ENCODE measurements at regions not wholly inside any gene's neighbourhood (a gene's known extent, or its start where the extent isn't known, plus 50 kb on each side); places are given as distances from the start of the nearest gene placed in this dataset.

DNA sequence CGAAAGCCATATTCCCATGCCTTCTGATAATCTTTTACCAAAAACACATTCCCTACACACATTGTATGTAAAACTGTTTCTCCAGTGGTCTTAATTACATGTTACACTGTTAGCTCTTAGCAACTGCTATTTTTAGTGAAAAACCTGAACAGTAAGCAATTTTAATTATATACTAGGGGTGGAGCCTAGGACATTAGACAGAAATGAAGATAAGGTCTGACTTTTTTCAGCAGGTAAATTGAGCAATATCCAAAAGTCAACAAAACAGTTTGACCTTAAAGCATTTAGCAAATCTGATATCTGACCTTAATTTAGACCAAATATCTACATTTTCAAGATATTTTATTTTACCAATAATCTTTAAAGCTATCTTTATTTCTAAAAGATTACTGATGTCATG is 60.2 kb downstream of the PDE6H start:
- CTCF ChIA-PET, result no interaction called here
- intact Hi-C loops (cut with micrococcal nuclease; ENCODE audit: unreplicated experiment), result no loop called here
- H3K27me3 ChIP-seq (ENCODE audit: control insufficient read depth, insufficient read depth, low read length), result no peaks in the 10 kb centered on the region
- H3K36me3 ChIP-seq (ENCODE audit: control insufficient read depth, insufficient read depth, low read length), result no peaks in the 10 kb centered on the region
- no peak for TF ChIP-seq CTCF (IDR thresholded peaks at IDR 0.05)
- no peak for TF ChIP-seq POLR2AphosphoS5 (IDR thresholded peaks at IDR 0.05; ENCODE audit: low read depth, low read length)
- TF ChIP-seq, protein P1, sequence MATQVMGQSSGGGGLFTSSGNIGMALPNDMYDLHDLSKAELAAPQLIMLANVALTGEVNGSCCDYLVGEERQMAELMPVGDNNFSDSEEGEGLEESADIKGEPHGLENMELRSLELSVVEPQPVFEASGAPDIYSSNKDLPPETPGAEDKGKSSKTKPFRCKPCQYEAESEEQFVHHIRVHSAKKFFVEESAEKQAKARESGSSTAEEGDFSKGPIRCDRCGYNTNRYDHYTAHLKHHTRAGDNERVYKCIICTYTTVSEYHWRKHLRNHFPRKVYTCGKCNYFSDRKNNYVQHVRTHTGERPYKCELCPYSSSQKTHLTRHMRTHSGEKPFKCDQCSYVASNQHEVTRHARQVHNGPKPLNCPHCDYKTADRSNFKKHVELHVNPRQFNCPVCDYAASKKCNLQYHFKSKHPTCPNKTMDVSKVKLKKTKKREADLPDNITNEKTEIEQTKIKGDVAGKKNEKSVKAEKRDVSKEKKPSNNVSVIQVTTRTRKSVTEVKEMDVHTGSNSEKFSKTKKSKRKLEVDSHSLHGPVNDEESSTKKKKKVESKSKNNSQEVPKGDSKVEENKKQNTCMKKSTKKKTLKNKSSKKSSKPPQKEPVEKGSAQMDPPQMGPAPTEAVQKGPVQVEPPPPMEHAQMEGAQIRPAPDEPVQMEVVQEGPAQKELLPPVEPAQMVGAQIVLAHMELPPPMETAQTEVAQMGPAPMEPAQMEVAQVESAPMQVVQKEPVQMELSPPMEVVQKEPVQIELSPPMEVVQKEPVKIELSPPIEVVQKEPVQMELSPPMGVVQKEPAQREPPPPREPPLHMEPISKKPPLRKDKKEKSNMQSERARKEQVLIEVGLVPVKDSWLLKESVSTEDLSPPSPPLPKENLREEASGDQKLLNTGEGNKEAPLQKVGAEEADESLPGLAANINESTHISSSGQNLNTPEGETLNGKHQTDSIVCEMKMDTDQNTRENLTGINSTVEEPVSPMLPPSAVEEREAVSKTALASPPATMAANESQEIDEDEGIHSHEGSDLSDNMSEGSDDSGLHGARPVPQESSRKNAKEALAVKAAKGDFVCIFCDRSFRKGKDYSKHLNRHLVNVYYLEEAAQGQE (IDR thresholded peaks at IDR 0.05; ENCODE audit: insufficient read depth in 1 of 2, low read depth in 2 of 2, low read length in 1 of 2), result no peak
- no peak for TF ChIP-seq SIN3A (IDR thresholded peaks at IDR 0.05; ENCODE audit: borderline replicate concordance, insufficient read depth, low read depth, low read length)
- no peak for TF ChIP-seq TCF7L2 (IDR thresholded peaks at IDR 0.05; ENCODE audit: low read depth, low read length)
- no peaks in the 10 kb centered on the region for H3K4me1 ChIP-seq (ENCODE audit: control insufficient read depth, insufficient read depth, low read length)
- POLR2A ChIA-PET, result no interaction called here
- ATAC-seq, result no peak
- no peak overlapping the region for H3K27ac ChIP-seq (ENCODE audit: low read length)
- no TSS peak for BruUV-seq (replicated peaks)
- no peak for DNase-seq (ENCODE audit: low read depth, low spot score)
- in situ Hi-C loops (cut with HindIII; ENCODE audit: low pct_unique_long_range_greater_than_20kb, low sequenced_read_pairs), result no loop called here
- no peak overlapping the region for H3K4me3 ChIP-seq (ENCODE audit: low read depth in 2 of 2, low read length in 2 of 2)
- H3K9me3 ChIP-seq (ENCODE audit: control insufficient read depth, insufficient read depth, low read depth, low read length), result no peaks in the 10 kb centered on the region

- POLR2A ChIA-PET, result interaction anchor here (0.6 kb wide), 1 partner anchor 231 kb away, joined by 5 read pairs; no protein-coding TSS in a partner anchor
- no peak for TF ChIP-seq CTCF (IDR thresholded peaks at IDR 0.05)
- TF ChIP-seq SIN3A (IDR thresholded peaks at IDR 0.05; ENCODE audit: borderline replicate concordance, insufficient read depth, low read depth, low read length), result no peak
- TF ChIP-seq POLR2AphosphoS5 (IDR thresholded peaks at IDR 0.05; ENCODE audit: low read depth, low read length), result no peak
- Histone ChIP-seq H3K27me3 (ENCODE audit: control insufficient read depth, insufficient read depth, low read length) (no peaks in the 10 kb centered on the region), H3K9me3 (ENCODE audit: control insufficient read depth, insufficient read depth, low read depth, low read length) (no peaks in the 10 kb centered on the region), H3K36me3 (ENCODE audit: control insufficient read depth, insufficient read depth, low read length) (no peaks in the 10 kb centered on the region), H3K27ac (ENCODE audit: low read length) (no peak overlapping the region), H3K4me3 (ENCODE audit: low read depth in 2 of 2, low read length in 2 of 2) (no peak overlapping the region), H3K4me1 (ENCODE audit: control insufficient read depth, insufficient read depth, low read length) (no peaks in the 10 kb centered on the region)
- in situ Hi-C loops (cut with HindIII; ENCODE audit: low pct_unique_long_range_greater_than_20kb, low sequenced_read_pairs) (no loop called here), intact Hi-C loops (cut with micrococcal nuclease; ENCODE audit: unreplicated experiment) (no loop called here)
- no peak for ATAC-seq
- DNase-seq (ENCODE audit: low read depth, low spot score), result no peak
- BruUV-seq (replicated peaks), result no TSS peak
- CTCF ChIA-PET, result no interaction called here
Observed at GRCh38 chr12:15033641-15034040, 60.8 kb downstream of the PDE6H start.
